DMS 273 (cell line): ENCODE measurements at regions not wholly inside any gene's neighbourhood (a gene's known extent, or its start where the extent isn't known, plus 50 kb on each side); places are given as distances from the start of the nearest gene placed in this dataset.

ENCODE experiments used
- DNase-seq: peaks from one replicate; lab custom pipeline; 2025; ENCODE audit not compliant: unreplicated experiment; lab: John Stamatoyannopoulos, UW

DNA sequence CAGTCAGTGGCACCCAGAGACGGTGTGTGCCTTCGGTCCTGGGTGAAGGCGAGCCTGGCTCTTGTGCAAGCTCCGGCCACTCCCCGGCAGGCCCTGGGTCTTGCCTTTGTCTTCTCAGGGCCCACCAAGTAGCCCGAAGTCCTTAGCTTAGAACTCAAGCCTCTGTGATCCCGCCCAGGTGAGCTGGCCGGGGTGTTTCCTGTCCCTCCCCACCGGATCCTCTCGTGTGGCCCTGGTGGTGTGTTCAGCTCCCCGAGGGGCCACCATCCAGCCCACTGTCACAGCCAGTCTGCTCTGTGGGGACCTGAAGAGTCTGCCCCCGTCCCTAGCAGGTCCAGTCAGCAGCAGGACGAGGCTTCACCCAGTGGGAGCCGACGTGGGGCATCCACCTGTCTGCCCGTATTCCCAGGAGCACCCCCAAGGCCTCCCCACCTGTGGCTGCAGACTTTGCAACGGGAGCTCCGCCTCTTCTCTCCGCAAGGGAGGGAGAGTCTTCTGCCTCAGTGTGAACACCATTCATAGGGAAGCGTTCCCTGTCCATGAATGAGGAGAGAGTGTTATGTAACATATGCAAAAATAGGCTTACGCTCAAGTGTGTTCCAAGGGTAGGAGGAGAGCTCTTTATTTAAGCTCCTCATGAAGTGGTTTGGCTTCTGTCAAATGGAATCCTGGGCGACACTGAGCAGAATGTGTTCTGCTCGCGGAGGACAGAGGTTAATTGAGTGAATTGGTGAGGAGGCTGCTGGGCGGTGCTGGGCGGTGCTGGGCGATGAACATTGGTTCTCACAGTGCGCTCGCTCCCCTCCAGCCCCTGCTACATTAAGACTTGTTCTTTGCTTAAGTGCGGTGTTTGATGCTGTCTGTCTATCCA lies 108.9 kb downstream of the CRYAA start:
- DNase-seq, result no peak

DNA sequence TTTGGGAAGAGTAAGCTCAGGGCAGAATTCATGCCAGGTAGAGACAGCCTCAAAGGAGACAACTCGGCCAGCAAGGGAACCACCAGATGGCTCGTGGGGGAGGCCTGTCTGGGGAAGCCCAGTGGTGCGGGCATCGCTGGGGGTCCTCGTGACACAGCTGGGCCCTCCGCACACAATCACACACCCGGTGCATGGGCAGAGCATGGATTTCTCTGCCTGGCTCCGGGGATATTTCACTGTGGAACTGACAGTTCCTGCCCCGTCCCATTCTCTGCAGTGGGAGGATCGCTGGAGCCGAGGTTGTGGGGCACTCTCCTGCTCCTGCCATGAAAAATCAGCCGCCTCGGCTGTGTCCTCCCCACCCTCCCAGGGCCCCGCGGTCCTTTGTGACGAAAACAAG lies 108.0 kb downstream of the CRYAA start:
- DNase-seq, result no peak

DNA sequence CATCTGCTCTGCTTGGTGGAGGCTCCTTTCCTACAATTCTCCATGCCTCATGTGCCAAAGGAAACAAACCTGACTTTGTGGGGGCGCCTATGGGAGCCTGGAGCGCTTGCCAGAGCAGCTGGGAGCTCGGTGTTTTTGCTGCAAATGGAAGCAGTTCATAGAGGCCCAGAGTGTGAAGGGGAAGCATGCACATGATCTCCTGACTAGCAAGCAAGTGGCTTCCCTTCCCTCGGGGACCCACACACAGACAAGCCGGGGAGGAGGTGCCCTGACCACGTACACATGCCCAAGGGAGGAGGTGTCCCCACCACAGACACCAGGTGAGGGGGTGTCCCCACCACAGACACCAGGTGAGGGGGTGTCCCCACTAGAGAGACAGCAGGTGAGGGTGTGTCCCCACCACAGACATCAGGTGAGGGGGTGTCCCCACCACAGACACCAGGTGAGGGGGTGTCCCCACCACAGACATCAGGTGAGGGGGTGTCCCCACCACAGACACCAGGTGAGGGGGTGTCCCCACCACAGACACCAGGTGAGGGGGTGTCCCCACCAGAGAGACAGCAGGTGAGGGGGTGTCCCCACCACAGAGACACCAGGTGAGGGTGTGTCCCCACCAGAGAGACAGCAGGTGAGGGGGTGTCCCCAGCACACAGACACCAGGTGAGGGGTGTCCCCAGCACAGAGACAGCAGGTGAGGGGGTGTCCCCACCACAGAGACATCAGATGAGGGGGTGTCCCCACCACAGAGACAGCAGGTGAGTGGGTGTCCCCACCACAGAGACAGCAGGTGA lies 106.8 kb downstream of the CRYAA start:
- no peak for DNase-seq

DNA sequence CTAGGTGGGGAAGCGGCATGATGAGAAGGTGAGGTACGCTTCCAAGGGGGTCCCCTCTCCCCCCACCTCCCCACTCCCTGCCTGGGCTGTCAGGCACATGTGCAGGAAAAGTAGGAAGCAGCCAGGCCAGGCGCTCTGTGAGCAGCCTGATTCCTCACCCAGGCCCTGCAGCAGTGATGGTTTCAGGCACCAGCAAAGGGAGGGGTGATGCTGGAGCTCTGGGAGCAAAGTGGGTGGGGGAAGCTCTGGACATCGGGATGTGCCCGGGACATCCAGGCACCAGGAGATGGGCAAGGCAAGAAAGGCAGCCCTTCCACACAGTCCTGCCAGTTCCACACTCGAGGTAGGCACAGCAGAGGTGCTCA lies 106.1 kb downstream of the CRYAA start:
- DNase-seq, result no peak

DNA sequence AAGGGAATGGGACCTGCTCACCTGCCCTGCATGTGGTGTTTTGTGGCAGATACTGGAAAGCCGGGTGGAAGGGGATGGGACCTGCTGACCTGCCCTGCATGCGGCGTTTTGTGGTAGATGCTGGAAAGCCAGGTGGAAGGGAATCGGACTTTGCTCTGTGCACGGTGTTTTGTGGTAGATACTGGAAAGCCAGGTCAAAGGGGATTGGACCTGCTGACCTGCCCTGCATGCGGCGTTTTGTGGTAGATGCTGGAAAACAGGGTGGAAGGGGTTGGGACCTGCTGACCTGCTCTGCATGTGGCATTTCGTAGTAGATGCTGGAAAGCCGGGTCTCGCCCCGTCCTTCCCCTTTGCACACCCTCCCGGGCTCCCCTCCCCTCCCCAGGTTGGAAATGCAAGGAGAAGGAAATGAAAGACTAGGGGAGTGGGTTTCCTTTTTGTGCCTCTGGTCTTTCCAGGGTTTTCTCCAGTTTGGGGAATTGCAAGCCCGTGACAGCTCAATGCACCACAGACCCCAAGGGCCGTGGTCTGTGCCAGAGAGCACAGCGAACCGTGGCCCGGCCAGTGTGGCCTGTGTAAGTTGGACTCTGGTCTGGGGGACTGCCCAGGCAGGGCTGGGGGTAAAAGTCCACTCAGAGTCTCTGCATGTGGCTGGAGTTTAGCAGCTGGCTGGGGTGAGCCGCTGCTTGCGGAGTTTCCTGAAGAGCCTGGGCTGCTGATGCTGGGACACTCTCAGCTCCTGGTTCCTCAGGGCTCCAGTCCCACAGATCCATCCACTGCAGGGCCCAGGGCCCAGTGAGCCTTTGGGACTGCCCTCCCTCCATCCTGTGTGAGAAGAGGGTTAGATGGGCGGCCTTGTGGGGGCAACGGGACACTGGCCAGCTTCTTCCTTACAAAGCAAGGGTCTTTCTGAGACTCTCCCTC lies 105.5 kb downstream of the CRYAA start:
- no peak for DNase-seq

DNA sequence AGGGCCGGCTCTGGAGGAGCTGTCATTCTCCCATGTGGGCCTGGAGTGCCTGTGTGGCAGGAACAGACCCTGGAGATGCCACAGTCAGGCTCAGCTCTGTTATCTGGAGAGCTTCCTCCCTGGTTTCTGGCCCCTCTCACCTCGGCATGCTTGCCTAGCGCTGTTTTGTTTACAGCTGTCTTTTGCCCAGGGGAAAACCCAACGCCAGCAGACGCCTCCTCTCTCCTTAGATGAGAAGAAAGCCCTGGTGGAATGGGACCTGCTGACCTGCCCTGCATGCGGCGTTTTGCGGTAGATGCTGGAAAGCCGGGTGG lies 104.9 kb downstream of the CRYAA start:
- DNase-seq, result no peak

DNA sequence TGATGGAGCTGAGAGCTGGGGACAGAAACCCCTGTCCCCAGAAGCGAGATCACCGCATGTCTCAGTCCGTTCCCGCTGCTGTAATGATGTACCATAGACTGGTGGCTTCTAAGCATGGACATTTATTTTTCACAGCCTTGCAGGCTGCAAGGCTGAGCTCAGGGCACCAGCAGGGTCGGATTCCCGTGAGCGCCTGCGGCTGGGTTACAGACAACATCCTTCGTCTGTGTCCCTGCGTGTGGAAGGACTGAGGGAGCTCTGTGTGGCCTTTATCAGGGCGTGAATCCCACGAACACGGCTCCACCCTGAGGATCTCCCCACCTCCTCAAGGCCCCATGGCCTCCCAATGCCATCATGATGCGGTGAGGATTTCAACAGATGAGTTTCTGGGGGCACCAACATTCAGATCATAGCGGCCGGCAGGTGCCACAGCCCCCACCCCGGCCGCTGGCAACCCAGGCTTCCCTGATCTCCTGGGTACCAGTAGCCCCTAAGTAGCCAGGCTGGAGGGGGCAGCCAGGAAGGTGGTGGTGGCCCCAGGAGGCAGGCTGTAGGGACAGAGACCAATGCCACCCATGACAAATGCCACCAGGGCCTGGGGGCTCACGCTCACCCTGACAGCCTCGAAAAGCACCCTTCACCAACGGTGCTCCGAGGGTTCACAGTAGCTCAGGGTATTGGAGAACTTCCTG lies 104.4 kb downstream of the CRYAA start:
- DNase-seq, result no peak

DNA sequence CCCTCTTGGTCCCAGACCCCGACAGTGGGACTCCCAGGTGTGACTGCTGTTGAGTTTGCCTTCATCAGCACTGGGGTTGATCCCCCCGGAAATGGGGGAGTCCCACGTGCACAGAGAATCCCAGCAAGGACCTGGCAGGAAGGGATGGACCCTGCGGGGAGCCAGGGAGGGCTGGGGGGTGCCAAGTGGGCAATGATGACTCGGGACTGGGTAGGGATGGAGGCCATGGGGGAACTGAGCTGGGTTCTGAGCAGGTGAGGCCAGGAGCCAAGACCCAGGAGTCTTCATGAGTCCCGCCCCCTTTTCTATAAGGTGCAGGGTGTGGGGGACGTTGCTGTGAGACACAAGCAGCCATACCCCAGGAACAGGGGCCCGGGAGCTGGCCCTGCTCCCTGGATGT lies 103.8 kb downstream of the CRYAA start:
- DNase-seq, result no peak

DNA sequence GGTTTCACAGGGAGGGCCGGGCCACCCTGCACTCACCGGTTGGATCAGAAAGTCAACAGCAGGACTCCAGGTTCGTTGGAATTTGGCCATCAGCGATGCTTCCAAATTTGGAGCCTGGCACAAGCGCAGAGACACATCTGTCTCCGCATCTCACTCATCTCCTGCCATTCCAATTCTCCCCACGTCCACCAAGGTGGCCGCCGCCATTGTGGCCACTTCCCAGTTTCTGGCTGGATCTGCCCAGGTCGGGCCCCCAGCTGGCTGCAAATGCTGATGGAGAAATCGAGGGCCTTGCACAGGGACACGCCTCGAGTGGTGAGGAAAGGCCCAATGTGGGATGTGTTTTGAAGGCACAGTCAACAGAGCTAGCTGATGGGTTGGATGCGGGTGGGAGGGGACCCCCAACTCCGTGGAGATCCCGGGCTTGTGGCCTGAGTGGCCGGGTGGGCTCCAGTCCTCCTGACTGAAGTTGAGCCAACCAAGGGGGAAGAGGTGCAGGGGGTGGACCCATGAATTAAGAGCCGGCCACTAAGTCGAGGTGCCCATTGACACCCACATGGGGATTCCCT lies 102.7 kb downstream of the CRYAA start:
- no peak for DNase-seq

DNA sequence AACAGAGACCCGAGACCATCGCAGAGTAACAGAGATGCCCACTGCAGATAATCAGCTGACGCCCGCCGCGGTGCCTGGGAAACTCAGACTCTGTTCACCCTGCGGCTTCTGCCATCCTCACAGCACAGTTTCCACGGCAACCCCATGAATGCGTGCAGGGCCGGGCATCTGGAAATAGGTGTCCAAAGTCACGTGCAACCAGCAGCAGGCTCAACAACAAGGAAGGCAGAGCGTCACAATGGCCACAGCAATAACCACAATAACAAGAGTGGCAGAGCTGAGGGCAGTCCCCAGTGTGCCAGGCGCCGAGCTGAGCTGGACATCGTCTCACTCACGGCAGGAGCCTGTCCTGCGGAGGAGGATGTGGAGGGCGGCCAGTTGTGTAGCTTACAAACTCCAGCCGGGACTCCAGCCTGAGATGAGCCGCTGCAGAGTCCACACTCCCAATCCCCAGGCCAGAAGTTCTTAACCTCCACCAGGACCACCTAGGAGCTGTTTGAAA lies 102.0 kb downstream of the CRYAA start:
- DNase-seq, result no peak

DNA sequence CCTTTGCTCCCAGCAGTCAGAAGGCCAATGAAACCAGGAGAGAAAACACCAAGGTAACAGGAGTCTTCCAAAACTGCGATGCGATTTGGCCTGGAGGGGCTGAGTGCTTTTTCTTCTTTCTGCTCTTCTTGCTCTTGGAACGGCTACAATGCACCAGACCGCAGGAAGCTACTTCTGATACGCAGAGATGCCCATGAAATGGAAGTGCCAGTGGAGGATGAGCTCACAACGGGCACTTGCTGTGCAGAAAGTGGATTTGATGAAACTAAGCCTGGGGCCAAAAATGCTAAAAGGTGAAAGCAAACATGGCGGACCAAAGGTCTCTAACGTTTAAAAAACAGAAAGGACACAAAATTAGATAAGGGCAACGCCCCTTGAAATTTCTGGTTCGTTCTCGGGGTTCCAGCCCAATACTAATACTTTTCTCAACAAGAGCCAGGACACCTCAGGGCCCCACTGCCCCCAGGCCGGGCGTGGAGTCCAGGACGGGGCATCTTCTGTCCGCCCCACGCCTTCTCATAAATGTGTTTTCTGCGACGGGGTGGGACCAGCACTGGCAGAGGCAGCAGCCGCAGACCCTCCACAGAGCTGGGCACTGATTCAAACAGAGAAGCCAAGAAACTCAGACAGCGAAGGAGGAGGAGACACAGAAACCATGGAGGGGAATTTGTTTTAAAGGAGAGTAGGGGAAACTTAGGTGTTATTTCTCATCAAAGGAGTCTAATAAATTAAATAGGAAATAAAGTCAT lies 101.3 kb downstream of the CRYAA start:
- DNase-seq, result no peak

DNA sequence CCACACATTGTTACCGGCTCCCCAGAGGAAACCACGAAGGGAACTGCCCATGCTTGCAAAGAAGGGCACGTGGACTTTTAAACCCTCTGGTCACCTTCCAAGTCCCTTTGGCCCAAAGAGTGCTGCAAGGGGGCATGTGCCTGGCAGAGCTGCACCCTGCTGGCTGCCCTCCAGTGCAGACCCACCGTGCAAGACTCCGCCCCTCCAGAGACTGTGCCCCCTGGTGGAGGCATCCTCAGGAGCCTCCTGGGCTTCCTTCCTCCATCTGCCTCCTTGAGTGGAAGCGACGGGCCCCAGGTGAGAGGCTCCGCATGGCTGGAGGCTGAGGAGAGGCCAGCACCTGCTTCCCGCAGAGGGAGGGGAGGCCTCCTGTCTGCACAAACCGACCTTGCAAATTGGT lies 100.6 kb downstream of the CRYAA start:
- no peak for DNase-seq

DNA sequence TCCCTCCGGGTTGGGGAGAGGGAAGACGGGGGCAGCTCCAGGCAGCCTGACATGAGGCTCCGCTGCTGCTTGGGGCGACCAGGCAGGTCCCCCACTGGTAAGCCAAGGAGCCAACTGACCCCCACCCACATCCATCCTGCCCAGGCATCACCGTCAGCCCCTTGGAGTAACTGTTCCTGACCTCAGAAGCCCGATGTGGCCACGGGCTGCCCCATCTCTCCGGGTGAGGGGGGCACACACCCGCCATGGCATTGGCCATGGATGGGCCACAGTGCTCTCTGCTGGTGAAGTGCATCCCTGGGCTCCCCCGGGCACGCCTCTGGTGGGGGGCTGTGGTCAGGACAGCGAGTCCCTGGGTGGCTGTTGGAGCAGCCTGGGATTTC lies 100.0 kb downstream of the CRYAA start:
- DNase-seq, result no peak

DNA sequence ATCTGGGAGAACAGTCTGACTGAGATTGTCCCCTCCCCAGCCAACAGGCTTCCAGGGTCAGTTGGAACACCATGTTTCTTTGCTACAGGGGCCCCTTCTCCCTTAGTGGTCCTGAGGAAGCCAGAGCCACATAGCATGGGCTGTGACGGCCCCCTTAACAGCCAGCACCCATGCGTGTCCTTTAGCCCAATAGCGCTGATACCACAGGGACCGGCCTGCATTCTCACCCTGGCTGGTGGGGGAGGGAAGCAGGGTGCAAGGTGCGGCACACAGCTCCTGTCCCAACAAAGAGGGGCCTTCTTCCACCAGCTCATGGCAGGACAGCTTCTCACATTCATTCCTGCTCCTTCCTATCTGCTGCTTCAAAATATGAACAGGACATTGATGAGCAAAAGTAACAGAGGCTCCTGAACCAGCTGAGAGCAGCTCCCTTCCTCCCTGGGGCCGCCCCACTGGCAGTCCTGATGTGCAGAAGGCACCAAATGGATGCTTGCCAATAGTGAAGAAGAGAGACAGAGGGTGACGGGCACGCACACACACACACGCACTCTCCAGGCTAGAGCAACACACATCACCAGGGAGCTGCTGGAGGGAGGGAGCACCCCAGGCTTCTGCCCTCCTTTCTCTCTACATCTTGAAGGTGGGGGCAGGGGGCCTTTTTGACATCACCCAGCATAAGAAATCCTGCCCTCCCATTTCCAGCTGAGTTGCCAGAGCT lies 99.4 kb downstream of the CRYAA start:
- DNase-seq, result no peak

DNA sequence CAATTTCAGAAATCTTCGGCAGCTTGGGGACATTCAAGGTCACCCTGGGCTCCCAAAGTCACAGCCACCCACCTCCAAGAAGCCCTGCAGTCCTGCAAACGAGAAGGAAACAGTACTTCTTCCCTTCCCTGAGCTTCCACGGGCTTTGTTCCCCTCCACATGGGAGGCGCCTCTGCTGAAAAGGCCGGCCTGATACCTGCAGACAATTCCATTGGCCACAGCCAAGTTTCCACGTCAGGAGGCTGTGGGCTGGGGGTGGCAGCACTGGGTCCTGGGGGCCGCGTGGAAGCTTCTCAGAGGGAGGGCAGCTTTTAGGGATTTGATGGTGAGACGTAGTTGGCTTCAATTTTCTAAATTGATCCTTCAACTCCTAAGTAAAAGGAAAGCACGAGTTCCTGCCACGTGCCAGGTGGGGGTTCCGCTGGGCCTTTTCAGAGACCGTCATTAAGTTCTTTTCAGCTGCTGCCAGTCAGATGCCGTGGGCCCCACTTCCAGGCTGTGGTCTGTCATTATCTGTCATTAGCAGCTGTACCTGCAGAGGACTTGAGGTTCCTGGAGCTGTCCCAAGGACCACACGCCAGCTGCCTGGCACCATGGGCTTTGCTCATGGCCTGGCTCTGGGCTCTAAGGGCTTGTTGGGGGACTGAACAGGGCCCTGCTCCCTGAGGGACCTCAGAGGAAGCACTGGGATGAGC lies 98.7 kb downstream of the CRYAA start:
- DNase-seq, result no peak

DNA sequence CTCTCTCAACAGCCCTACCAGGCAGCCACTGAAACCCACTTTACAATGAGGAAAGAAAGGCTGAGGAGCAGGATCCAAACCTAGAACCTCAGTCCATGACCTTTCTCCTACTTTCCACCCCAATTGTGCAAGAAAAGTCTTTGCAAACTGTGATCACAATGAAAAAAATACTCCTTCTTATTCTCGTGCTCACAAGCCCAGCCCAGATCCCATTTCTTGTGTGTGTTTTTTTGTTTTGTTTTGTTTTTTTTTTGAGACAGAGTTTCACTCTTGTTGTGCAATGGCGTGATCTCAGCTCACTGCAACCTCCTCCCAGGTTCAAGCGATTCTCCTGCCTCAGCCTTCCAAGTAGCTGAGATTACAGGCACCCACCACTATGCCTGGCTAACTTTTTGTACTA lies 97.7 kb downstream of the CRYAA start:
- no peak for DNase-seq

DNA sequence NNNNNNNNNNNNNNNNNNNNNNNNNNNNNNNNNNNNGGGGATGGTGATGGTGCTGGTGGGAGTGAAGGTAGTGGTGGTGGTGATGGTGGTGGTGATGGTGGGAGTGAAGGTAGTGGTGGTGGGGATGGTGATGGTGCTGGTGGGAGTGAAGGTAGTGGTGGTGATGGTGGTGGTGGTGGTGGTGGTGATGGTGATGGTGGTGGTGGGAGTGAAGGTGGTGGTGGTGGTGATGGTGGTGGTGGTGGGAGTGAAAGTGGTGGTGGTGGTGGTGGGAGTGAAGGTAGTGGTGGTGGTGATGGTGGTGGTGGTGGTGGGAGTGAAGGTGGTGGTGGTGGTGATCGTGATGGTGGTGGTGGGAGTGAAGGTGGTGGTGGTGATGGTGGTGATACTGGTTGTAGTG lies 93.6 kb downstream of the CRYAA start:
- DNase-seq, result no peak
